BLaER1 (cell line): ENCODE measurements at regions not wholly inside any gene's neighbourhood (a gene's known extent, or its start where the extent isn't known, plus 50 kb on each side); places are given as distances from the start of the nearest gene placed in this dataset.
"Not testable (repeated sequence)": the region's sequence is repeated elsewhere in the genome, so short reads cannot be mapped to it uniquely, and the experiment has no call there.

Source experiments
- H3K27ac ChIP-seq: shearing (Covaris generic); formaldehyde crosslinking; 2 replicates; pipeline ENCODE4 v1.8.1; 2022
- H3K27me3 ChIP-seq: shearing (Covaris generic); formaldehyde crosslinking; 2 replicates; pipeline ENCODE4 v1.8.1; 2022
- H3K36me3 ChIP-seq: shearing (Covaris generic); formaldehyde crosslinking; 2 replicates; pipeline ENCODE4 v1.8.1; 2022
- H3K4me1 ChIP-seq: shearing (Covaris generic); formaldehyde crosslinking; 2 replicates; pipeline ENCODE4 v1.8.1; 2022
- H3K4me2 ChIP-seq: shearing (Covaris generic); formaldehyde crosslinking; 2 replicates; pipeline ENCODE4 v1.8.1; 2022
- H3K4me3 ChIP-seq: shearing (Covaris generic); formaldehyde crosslinking; 2 replicates; pipeline ENCODE4 v1.8.1; 2022
- H3K9ac ChIP-seq: shearing (Covaris generic); formaldehyde crosslinking; 2 replicates; pipeline ENCODE4 v1.8.1; 2022
- H3K9me3 ChIP-seq: shearing (Covaris generic); formaldehyde crosslinking; 2 replicates; pipeline ENCODE4 v1.8.1; 2022
- H4K20me1 ChIP-seq: shearing (Covaris generic); formaldehyde crosslinking; 2 replicates; pipeline ENCODE4 v1.8.1; 2022
- Cebpa-rat ChIP-seq: shearing (Covaris generic); IDR thresholded peaks from 2 replicates; pipeline ENCODE4 v1.8.1; 2022

DNA sequence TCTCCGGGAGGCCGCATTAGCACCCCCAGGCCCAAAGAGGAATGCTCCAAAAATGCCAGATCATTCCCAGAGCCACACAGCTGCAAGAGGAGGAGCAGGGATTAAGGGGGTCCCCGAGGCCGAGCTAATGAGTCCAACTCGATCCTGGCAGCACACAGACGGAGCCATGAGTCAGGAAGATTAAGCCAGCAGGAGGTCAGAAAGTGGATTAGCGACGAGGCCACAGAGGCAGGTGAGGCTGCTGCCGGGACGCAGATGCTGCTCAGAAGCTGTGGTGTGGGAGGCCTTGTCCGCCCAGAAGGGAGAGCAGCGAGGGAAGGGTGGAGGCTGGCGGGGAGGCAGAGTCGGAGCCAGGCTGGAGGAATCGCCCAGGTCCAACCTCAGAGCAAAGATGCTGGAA lies 120.5 kb downstream of the SHANK2 start:
- Histone ChIP-seq H3K4me1 (peaks cover 9% of the 10 kb centered on the region), H3K9me3 (no peaks in the 10 kb centered on the region), H3K4me3 (no peak overlapping the region), H4K20me1 (no peaks in the 10 kb centered on the region), H3K4me2 (no peak overlapping the region), H3K9ac (no peak overlapping the region), H3K27ac (no peak overlapping the region), H3K27me3 (no peaks in the 10 kb centered on the region), H3K36me3 (no peaks in the 10 kb centered on the region)
- TF ChIP-seq Cebpa-rat, result no peak

DNA sequence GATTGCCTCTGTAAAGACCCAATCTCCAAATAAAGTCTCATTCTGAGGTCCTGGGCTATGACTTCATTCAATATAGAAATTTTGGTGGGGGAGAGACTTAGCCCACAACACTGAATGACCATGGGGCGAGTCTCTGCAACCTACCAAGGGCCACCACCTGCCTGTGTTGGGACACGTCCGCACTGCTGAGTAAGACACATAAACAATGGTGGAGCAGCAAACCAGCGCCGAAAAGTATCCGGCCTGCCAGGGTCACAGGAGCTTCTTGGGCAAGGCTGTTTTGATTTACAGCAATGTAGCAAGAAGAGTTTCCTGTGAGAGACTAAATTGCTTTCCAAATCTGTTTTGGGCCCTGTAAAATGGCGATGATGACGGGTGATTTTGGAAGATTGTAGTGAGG lies 122.3 kb downstream of the SHANK2 start:
- Histone ChIP-seq H3K4me1 (peaks cover 9% of the 10 kb centered on the region), H3K9ac (no peak overlapping the region), H3K36me3 (no peaks in the 10 kb centered on the region), H3K4me3 (no peak overlapping the region), H3K27me3 (no peaks in the 10 kb centered on the region), H3K9me3 (no peaks in the 10 kb centered on the region), H3K4me2 (no peak overlapping the region), H3K27ac (no peak overlapping the region), H4K20me1 (no peaks in the 10 kb centered on the region)
- no peak for TF ChIP-seq Cebpa-rat

DNA sequence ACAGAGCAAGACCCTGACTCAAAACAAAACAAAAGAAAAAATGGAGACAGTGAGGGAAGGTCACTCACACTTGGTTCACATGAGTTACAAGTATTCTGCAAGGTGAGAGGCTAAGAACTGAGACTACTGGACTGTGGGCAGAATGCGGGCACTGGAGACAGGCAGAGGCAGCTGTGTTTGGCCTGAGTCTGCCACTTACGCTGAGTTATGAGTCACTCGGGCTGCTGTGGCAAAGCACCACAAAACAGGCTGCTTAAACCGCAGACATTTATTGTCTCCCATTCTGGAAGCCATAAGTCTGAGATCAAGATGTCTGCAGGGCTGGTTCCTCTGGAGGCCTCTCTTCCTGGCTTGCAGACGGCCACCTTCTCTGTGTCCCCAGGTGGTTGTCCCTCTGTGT lies 122.8 kb downstream of the SHANK2 start:
- Histone ChIP-seq H3K4me3 (no peak overlapping the region), H3K27ac (no peak overlapping the region), H3K4me2 (no peak overlapping the region)

DNA sequence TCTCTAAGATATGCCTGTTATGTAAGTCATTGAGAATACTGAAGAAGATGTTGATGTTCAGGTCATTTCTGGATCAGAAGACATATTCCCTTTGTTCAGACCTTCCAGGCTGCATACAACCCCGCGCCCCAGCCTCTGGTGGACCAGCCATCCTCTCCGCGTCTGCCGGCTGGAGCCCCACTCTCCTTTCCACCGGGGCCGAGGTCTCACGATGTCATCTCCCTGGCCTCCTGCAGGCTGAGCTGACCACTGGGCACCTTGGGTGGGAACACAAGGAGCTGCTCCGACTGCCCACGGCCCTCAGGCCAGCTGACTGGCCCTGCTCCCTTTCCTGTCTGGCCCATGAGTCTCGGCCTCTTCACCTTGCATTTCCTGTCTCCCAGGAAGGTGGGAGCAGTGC lies 124.6 kb downstream of the SHANK2 start:
- Histone ChIP-seq H3K36me3 (no peaks in the 10 kb centered on the region), H3K27ac (no peak overlapping the region), H3K4me3 (no peak overlapping the region), H3K4me2 (no peak overlapping the region), H3K4me1 (no peaks in the 10 kb centered on the region), H3K27me3 (no peaks in the 10 kb centered on the region), H3K9me3 (no peaks in the 10 kb centered on the region), H3K9ac (no peak overlapping the region), H4K20me1 (no peaks in the 10 kb centered on the region)
- no peak for TF ChIP-seq Cebpa-rat

More for the DNA sequence above, 122.8 kb downstream of the SHANK2 start:
- no peak for TF ChIP-seq Cebpa-rat
- H3K9me3 ChIP-seq, result no peaks in the 10 kb centered on the region
- H3K27me3 ChIP-seq, result no peaks in the 10 kb centered on the region
- H3K4me1 ChIP-seq, result peaks cover 9% of the 10 kb centered on the region
- H3K9ac ChIP-seq, result no peak overlapping the region
- no peaks in the 10 kb centered on the region for H4K20me1 ChIP-seq
- H3K36me3 ChIP-seq, result no peaks in the 10 kb centered on the region

DNA sequence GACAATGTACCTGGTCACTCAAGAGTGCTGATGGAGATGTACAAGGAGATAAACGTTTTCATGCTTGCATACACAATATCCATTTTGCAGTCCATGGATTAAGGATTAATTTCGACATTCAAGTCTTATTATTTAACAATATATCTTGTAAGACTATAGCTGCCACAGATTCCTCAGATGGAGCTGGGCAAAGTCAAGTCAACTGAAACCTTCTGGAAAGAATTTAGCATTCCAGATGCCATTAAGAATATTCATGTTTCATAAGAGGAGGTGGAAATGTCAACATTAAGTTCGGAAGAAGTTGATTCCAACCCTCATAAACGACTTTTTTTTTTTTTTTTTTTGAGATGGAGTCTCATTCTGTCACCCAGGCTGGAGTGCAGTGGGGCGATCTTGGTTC lies 126.0 kb downstream of the SHANK2 start:
- not testable (repeated sequence) for H3K4me3 ChIP-seq, H3K27me3 ChIP-seq, H3K9me3 ChIP-seq, H3K4me1 ChIP-seq, H3K4me2 ChIP-seq, H3K36me3 ChIP-seq, H3K27ac ChIP-seq, H3K9ac ChIP-seq, H4K20me1 ChIP-seq

DNA sequence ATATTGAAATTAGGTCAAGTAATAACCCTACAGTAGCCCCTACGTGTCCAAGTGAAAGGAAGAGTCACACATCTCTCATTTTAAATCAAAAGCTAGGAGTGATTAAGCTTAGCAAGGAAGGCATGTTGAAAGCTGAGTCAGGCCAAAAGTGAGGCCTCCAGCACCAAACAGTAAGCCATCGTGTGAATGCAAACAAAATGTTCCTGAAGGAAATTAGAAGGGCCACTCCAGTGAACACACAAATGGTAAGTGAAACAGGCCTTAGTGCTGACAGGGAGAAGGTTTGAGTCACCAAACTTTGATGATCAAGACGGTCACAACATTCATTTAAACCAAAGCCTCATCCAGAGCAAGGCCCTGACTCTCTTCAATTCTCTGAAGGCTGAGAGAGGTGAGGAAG lies 127.2 kb downstream of the SHANK2 start:
- no peaks in the 10 kb centered on the region for H3K4me1 ChIP-seq
- no peak overlapping the region for H3K4me3 ChIP-seq
- no peaks in the 10 kb centered on the region for H3K27me3 ChIP-seq
- no peaks in the 10 kb centered on the region for H3K9me3 ChIP-seq
- no peaks in the 10 kb centered on the region for H3K36me3 ChIP-seq
- no peak overlapping the region for H3K4me2 ChIP-seq
- H3K9ac ChIP-seq, result no peak overlapping the region
- H3K27ac ChIP-seq, result no peak overlapping the region
- no peaks in the 10 kb centered on the region for H4K20me1 ChIP-seq
- no peak for TF ChIP-seq Cebpa-rat

DNA sequence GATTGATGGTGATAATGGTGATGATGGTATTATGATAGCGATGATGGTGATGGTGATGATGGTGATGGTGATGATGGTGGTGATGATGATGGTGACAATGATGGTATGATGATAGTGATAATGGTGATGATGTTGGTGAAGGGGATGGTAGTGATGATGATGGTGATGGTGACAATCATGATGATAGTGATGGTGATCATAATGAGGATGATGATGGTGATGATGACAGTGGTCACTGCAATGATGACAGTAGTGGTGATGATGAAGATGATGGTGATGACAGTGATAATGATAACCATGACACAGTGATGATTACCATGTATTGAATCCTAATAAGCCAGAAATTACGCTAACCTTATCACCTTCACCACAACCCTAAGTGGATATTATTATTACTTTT lies 128.2 kb downstream of the SHANK2 start:
- TF ChIP-seq Cebpa-rat, result no peak
- H3K4me2 ChIP-seq, result no peak overlapping the region
- no peak overlapping the region for H3K27ac ChIP-seq
- no peaks in the 10 kb centered on the region for H3K9me3 ChIP-seq
- H3K9ac ChIP-seq, result no peak overlapping the region
- no peaks in the 10 kb centered on the region for H3K4me1 ChIP-seq
- H4K20me1 ChIP-seq, result no peaks in the 10 kb centered on the region
- no peak overlapping the region for H3K4me3 ChIP-seq
- no peaks in the 10 kb centered on the region for H3K27me3 ChIP-seq
- H3K36me3 ChIP-seq, result no peaks in the 10 kb centered on the region

DNA sequence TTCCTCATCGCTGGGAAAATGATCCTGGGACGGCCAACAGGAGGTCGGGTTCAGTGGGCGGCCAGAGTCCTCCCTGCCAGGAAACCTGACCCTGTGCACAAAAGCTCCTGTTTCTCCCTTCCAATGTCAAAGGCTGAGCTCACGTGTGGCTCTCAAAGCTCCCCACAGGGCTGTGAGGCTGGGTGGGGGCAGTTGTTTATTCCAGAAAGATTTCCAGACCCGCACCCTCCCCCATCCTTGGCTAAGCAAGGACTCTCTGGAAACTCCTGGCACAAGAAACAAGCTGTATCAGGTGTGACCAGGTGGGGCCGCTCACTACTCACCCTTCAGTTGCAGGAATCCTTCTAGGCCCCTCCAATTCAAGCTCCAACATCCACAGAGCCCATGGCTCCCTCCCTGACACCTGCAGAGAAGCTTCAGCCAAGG lies 131.9 kb downstream of the SHANK2 start:
- TF ChIP-seq Cebpa-rat, result no peak
- Histone ChIP-seq H4K20me1 (no peaks in the 10 kb centered on the region), H3K9me3 (no peaks in the 10 kb centered on the region), H3K9ac (no peak overlapping the region), H3K4me1 (peaks cover 9% of the 10 kb centered on the region), H3K36me3 (no peaks in the 10 kb centered on the region), H3K4me3 (no peak overlapping the region), H3K27me3 (peaks cover under 1% of the 10 kb centered on the region; the same call in 1 of the 2 replicates), H3K4me2 (no peak overlapping the region), H3K27ac (no peak overlapping the region)

DNA sequence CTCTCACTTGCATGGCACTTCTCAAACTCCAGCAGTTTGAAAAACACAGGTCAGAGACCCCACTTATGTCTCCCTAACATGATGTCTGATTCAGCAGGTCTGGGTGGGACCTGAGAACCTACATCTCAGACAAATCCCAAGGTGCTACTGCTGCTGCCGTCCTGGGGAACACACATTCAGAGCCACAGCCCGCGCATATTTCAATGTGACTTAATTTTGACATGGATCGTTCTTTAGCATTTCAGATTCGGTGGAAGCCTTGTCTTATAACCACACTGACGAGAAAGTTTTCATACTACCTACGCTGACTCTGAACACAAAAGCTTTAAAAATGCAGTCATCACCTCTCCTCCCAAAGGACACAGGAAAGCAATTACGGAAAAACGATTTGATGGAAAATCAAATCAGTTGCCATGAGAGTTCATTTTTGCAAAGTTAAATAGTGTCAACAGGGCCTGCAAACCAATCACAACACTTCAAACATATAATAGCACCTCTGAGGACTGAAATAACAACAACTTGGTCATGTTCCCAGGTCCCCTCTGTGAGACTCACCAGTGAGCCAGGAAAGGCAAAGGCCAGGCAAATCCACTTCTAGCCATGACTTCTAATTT lies 132.6 kb downstream of the SHANK2 start:
- no peaks in the 10 kb centered on the region for H4K20me1 ChIP-seq
- H3K4me3 ChIP-seq, result no peak overlapping the region
- no peak for TF ChIP-seq Cebpa-rat
- no peak overlapping the region for H3K27ac ChIP-seq
- no peak overlapping the region for H3K9ac ChIP-seq
- H3K9me3 ChIP-seq, result no peaks in the 10 kb centered on the region
- H3K27me3 ChIP-seq, result peaks cover 7% of the 10 kb centered on the region
- no peaks in the 10 kb centered on the region for H3K36me3 ChIP-seq
- H3K4me1 ChIP-seq, result peaks cover 9% of the 10 kb centered on the region
- H3K4me2 ChIP-seq, result no peak overlapping the region

DNA sequence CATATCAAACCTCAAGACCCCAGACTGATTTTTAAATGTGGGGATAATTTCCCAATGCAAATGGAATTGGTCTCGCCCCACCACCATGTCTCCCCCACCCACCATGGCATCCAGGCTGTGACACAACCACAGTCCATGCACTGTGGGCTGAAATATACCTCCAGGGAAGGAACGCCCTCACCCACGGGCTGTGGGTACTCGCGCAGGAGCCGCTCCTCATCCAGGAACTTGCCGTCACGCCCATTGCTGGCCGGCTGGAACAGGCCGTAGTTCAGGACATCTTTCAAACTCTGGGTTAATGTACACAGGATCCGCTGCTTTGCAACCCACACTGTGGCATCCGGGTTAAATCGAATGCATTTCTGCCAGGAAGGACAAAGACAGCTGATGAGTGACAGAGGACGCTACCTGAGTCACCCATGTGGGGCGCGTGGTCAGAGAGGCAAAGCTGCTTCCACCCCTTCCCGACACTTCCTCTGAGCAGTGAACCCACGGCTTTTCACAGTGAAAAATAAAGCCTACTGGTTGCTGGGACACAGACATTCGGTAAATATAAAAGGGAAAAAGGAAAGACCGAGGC lies 133.6 kb downstream of the SHANK2 start:
- Histone ChIP-seq H3K4me1 (peaks cover 18% of the 10 kb centered on the region), H4K20me1 (no peaks in the 10 kb centered on the region), H3K9me3 (no peaks in the 10 kb centered on the region), H3K36me3 (no peaks in the 10 kb centered on the region), H3K9ac (no peak overlapping the region), H3K27ac (no peak overlapping the region), H3K4me3 (no peak overlapping the region), H3K4me2 (no peak overlapping the region), H3K27me3 (peaks cover 17% of the 10 kb centered on the region)
- no peak for TF ChIP-seq Cebpa-rat

DNA sequence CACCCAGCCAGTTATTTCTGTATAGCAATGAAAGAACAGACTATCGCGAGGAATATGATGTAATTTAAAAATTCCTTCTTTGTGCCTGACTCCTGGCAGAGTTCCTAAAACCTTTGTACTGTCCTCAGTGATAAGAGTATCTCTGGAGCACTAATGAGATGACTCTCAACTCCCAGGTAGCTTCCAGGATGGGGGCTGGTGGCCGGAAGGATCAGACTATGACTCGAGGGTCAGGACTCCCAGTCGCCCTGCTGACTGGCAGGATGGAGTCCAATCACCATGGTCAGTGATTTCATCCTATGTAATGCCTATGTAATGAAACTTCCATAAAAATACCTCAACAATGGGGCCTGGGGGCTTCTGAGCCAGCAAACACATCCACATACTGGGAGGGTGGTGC lies 135.1 kb downstream of the SHANK2 start:
- TF ChIP-seq Cebpa-rat, result no peak
- Histone ChIP-seq H3K9me3 (no peaks in the 10 kb centered on the region), H3K4me1 (peaks cover 24% of the 10 kb centered on the region), H3K9ac (no peak overlapping the region), H3K4me3 (no peak overlapping the region), H4K20me1 (no peaks in the 10 kb centered on the region), H3K27ac (no peak overlapping the region), H3K4me2 (no peak overlapping the region), H3K27me3 (peaks cover 32% of the 10 kb centered on the region), H3K36me3 (no peaks in the 10 kb centered on the region)
